HepG2 (cell line): ENCODE measurements at regions not wholly inside any gene's neighbourhood (a gene's known extent, or its start where the extent isn't known, plus 50 kb on each side); places are given as distances from the start of the nearest gene placed in this dataset.

Experiments used
- ATF7-NPFF ChIP-seq: sonication (generic); formaldehyde crosslinking; IDR thresholded peaks from 2 replicates; pipeline ENCODE4 v1.8.1; 2023; ENCODE audit warnings: mild to moderate bottlenecking, low read depth, missing genetic modification reagents, moderate library complexity
- BCL6 ChIP-seq: IDR thresholded peaks from 2 replicates; pipeline ENCODE4 v1.6.1; 2016; ENCODE audit warnings: missing genetic modification reagents, missing compliant biosample characterization
- BHLHE40 ChIP-seq: IDR thresholded peaks from 2 replicates; pipeline ENCODE4 v1.6.1; 2011; ENCODE audit warnings: low read length, improper control_type of control experiment
- GLI4 ChIP-seq: sonication (generic); formaldehyde crosslinking; IDR thresholded peaks from 2 replicates; pipeline ENCODE4 v1.5.1; 2020; ENCODE audit warnings: missing genetic modification reagents, mild to moderate bottlenecking, moderate library complexity, borderline replicate concordance
- MEIS2 ChIP-seq: sonication (generic); formaldehyde crosslinking; IDR thresholded peaks from 2 replicates; pipeline ENCODE4 v1.9.0; 2021; ENCODE audit warnings: mild to moderate bottlenecking, missing genetic modification reagents
- NFIB ChIP-seq: sonication (generic); formaldehyde crosslinking; IDR thresholded peaks from 2 replicates; pipeline ENCODE4 v1.9.0; 2021; ENCODE audit warnings: missing genetic modification reagents, mild to moderate bottlenecking, borderline replicate concordance
- TARDBP ChIP-seq: sonication (generic); formaldehyde crosslinking; IDR thresholded peaks from 2 replicates; pipeline ENCODE4 v1.8.0; 2022; ENCODE audit warnings: mild to moderate bottlenecking, missing genetic modification reagents
- TEAD3 ChIP-seq: optimal IDR thresholded peaks from 2 replicates; pipeline ENCODE3; 2016; ENCODE audit warnings: borderline replicate concordance
- ZNF136 ChIP-seq: sonication (generic); formaldehyde crosslinking; IDR thresholded peaks from 2 replicates; pipeline ENCODE4 v1.8.1; 2022; ENCODE audit warnings: low read depth, mild to moderate bottlenecking, moderate library complexity, missing genetic modification reagents
- ZNF274 ChIP-seq: sonication (generic); formaldehyde crosslinking; IDR thresholded peaks from 2 replicates; pipeline ENCODE4 v1.5.1; 2020; ENCODE audit warnings: mild to moderate bottlenecking, missing genetic modification reagents
- ZNF296 ChIP-seq: sonication (generic); formaldehyde crosslinking; conservative IDR thresholded peaks from 2 replicates; pipeline ENCODE4 v1.5.0; 2020; ENCODE audit warnings: mild to moderate bottlenecking, missing genetic modification reagents
- ZNF468 ChIP-seq: sonication (generic); formaldehyde crosslinking; IDR thresholded peaks from 2 replicates; pipeline ENCODE4 v1.8.0; 2022; ENCODE audit warnings: mild to moderate bottlenecking, moderate library complexity, missing genetic modification reagents
- ZNF501 ChIP-seq: sonication (generic); formaldehyde crosslinking; IDR thresholded peaks from 2 replicates; pipeline ENCODE4 v1.5.1; 2020; ENCODE audit warnings: mild to moderate bottlenecking, moderate library complexity, missing genetic modification reagents
- ZNF605 ChIP-seq: sonication (generic); formaldehyde crosslinking; IDR thresholded peaks from 2 replicates; pipeline ENCODE4 v1.8.0; 2022; ENCODE audit warnings: mild to moderate bottlenecking, missing genetic modification reagents
- ZSCAN20 ChIP-seq: sonication (generic); formaldehyde crosslinking; IDR thresholded peaks from 2 replicates; pipeline ENCODE4 v1.4.0; 2020; ENCODE audit warnings: missing genetic modification reagents, mild to moderate bottlenecking, borderline replicate concordance
- TF ChIP-seq, protein P1 (sequence below): IDR thresholded peaks from 2 replicates; pipeline ENCODE4 v1.6.1; 2012; ENCODE audit warnings: low read length, improper control_type of control experiment
- TF ChIP-seq, protein P2 (sequence below): sonication (generic); formaldehyde crosslinking; IDR thresholded peaks from 2 replicates; pipeline ENCODE4 v1.8.0; 2022; ENCODE audit warnings: low read depth, missing genetic modification reagents
- TF ChIP-seq, protein P3 (sequence below): sonication (generic); formaldehyde crosslinking; IDR thresholded peaks from 2 replicates; pipeline ENCODE4 v1.4.0; 2020; ENCODE audit warnings: missing genetic modification reagents
- TF ChIP-seq, protein P4 (sequence below): IDR thresholded peaks from 2 replicates; pipeline ENCODE4 v1.6.1; 2012; ENCODE audit warnings: low read depth, low read length, improper control_type of control experiment

DNA sequence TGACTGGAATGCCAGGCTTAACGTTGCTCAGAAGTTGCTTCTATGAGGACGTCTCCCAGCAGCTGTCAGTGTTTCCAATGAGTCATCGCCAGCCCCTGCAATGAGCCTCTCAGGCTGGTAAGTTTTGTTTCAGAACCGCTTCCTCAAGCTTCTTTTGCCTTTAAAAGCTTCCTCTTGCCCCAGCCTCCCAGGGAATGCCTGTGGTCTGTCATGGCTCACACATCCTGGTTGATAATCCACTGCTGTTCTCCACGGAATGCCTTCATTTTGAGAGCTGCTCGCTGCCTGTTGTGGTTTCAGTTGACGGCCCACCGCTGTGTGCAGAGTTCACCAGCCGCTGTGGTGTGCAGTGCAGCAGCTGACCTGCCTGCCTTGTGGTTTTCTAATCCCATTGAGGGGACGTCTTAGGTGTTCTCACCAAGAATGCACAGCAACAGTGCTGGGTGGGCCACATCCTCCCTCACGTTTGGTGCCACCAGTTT, 96.4 kb downstream of the RTP5 start (continued):
- TF ChIP-seq, protein P1, sequence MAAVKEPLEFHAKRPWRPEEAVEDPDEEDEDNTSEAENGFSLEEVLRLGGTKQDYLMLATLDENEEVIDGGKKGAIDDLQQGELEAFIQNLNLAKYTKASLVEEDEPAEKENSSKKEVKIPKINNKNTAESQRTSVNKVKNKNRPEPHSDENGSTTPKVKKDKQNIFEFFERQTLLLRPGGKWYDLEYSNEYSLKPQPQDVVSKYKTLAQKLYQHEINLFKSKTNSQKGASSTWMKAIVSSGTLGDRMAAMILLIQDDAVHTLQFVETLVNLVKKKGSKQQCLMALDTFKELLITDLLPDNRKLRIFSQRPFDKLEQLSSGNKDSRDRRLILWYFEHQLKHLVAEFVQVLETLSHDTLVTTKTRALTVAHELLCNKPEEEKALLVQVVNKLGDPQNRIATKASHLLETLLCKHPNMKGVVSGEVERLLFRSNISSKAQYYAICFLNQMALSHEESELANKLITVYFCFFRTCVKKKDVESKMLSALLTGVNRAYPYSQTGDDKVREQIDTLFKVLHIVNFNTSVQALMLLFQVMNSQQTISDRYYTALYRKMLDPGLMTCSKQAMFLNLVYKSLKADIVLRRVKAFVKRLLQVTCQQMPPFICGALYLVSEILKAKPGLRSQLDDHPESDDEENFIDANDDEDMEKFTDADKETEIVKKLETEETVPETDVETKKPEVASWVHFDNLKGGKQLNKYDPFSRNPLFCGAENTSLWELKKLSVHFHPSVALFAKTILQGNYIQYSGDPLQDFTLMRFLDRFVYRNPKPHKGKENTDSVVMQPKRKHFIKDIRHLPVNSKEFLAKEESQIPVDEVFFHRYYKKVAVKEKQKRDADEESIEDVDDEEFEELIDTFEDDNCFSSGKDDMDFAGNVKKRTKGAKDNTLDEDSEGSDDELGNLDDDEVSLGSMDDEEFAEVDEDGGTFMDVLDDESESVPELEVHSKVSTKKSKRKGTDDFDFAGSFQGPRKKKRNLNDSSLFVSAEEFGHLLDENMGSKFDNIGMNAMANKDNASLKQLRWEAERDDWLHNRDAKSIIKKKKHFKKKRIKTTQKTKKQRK, result no peak
- TF ChIP-seq BHLHE40 (no peak), ATF7-NPFF (CRISPR knock-in tag) (no peak), BCL6 (CRISPR knock-in tag) (no peak), NFIB (CRISPR knock-in tag) (no peak), ZNF296 (CRISPR knock-in tag) (no peak), TARDBP (CRISPR knock-in tag) (0 out of 2 replicates have a peak, but pooled peaks have one; percentile 24), MEIS2 (CRISPR knock-in tag) (no peak), ZNF274 (CRISPR knock-in tag) (peak; percentile 48; the same call in 1 of the 2 replicates), ZNF468 (CRISPR knock-in tag) (no peak), ZNF136 (CRISPR knock-in tag) (no peak), ZNF605 (CRISPR knock-in tag) (no peak), ZSCAN20 (CRISPR knock-in tag) (no peak), TEAD3 (peak; percentile 35), ZNF501 (CRISPR knock-in tag) (peak; percentile 41; the same call in 1 of the 2 replicates), GLI4 (CRISPR knock-in tag) (peak; percentile 49; the same call in 1 of the 2 replicates)
- TF ChIP-seq, protein P2, sequence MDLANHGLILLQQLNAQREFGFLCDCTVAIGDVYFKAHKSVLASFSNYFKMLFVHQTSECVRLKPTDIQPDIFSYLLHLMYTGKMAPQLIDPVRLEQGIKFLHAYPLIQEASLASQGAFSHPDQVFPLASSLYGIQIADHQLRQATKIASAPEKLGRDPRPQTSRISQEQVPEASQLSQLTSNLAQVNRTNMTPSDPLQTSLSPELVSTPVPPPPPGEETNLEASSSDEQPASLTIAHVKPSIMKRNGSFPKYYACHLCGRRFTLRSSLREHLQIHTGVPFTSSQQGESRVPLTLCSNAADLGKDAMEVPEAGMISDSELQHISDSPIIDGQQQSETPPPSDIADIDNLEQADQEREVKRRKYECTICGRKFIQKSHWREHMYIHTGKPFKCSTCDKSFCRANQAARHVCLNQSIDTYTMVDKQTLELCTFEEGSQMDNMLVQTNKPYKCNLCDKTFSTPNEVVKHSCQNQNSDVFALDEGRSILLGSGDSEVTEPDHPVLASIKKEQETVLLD, result no peak
- TF ChIP-seq, protein P3, sequence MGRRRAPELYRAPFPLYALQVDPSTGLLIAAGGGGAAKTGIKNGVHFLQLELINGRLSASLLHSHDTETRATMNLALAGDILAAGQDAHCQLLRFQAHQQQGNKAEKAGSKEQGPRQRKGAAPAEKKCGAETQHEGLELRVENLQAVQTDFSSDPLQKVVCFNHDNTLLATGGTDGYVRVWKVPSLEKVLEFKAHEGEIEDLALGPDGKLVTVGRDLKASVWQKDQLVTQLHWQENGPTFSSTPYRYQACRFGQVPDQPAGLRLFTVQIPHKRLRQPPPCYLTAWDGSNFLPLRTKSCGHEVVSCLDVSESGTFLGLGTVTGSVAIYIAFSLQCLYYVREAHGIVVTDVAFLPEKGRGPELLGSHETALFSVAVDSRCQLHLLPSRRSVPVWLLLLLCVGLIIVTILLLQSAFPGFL, result no peak
- TF ChIP-seq, protein P4, sequence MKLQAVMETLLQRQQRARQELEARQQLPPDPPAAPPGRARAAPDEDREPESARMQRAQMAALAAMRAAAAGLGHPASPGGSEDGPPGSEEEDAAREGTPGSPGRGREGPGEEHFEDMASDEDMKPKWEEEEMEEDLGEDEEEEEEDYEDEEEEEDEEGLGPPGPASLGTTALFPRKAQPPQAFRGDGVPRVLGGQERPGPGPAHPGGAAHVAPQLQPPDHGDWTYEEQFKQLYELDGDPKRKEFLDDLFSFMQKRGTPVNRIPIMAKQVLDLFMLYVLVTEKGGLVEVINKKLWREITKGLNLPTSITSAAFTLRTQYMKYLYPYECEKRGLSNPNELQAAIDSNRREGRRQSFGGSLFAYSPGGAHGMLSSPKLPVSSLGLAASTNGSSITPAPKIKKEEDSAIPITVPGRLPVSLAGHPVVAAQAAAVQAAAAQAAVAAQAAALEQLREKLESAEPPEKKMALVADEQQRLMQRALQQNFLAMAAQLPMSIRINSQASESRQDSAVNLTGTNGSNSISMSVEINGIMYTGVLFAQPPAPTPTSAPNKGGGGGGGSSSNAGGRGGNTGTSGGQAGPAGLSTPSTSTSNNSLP, result no peak
